ENCODE measurements at regions not wholly inside any gene's neighbourhood (a gene's known extent, or its start where the extent isn't known, plus 50 kb on each side); places are given as distances from the start of the nearest gene placed in this dataset.

- TF ChIP-seq, protein P1, sequence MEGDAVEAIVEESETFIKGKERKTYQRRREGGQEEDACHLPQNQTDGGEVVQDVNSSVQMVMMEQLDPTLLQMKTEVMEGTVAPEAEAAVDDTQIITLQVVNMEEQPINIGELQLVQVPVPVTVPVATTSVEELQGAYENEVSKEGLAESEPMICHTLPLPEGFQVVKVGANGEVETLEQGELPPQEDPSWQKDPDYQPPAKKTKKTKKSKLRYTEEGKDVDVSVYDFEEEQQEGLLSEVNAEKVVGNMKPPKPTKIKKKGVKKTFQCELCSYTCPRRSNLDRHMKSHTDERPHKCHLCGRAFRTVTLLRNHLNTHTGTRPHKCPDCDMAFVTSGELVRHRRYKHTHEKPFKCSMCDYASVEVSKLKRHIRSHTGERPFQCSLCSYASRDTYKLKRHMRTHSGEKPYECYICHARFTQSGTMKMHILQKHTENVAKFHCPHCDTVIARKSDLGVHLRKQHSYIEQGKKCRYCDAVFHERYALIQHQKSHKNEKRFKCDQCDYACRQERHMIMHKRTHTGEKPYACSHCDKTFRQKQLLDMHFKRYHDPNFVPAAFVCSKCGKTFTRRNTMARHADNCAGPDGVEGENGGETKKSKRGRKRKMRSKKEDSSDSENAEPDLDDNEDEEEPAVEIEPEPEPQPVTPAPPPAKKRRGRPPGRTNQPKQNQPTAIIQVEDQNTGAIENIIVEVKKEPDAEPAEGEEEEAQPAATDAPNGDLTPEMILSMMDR (IDR thresholded peaks at IDR 0.05; ENCODE audit: low read depth, low read length), result no peak
- no peak overlapping the region for H3K27ac ChIP-seq (ENCODE audit: low read depth, low read length)
- H3K27me3 ChIP-seq (ENCODE audit: control insufficient read depth, insufficient read depth, low read length), result no peaks in the 10 kb centered on the region
- ChIA-PET CTCF (no interaction called here), POLR2A (no interaction called here)
- no peak overlapping the region for H3K4me3 ChIP-seq (ENCODE audit: low read depth, low read length)
- no peak for DNase-seq (ENCODE audit: low read depth, low spot score)
- H3K9me3 ChIP-seq (ENCODE audit: control insufficient read depth, insufficient read depth, low read length), result peaks cover 24% of the 10 kb centered on the region
Measured at GRCh38 chr12:126862500-126862899, 1404.5 kb upstream of the TMEM132C start.

GRCh38 chr12:126869644-126870043 lies 1397.3 kb upstream of the TMEM132C start:
- Histone ChIP-seq H3K27me3 (ENCODE audit: control insufficient read depth, insufficient read depth, low read length) (no peaks in the 10 kb centered on the region), H3K9me3 (ENCODE audit: control insufficient read depth, insufficient read depth, low read length) (peaks cover 21% of the 10 kb centered on the region), H3K4me3 (ENCODE audit: low read depth, low read length) (no peak overlapping the region), H3K27ac (ENCODE audit: low read depth, low read length) (no peak overlapping the region)
- TF ChIP-seq, protein P1 (IDR thresholded peaks at IDR 0.05; ENCODE audit: low read depth, low read length), result no peak
- CTCF ChIA-PET, result no interaction called here
- POLR2A ChIA-PET, result no interaction called here
- no peak for DNase-seq (ENCODE audit: low read depth, low spot score)

DNA sequence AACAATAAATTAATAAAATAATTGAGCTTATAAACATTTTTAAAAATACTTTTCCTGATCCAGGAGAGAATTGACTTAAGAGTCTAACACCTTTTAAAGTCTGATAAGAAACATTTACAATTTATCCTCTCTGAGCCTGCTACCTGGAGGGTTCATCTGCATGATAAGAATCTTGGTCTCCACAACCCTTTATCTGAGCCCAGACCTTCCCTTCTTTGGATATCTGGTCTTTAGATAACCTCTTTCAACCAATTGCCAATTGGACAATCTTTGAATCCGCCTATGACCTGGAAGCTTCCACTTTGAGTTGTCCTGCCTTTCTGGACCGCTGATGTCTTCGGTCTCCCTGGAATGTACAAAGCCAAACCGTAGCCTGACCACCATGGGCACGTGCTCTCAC lies 1393.3 kb upstream of the TMEM132C start:
- H3K27ac ChIP-seq (ENCODE audit: low read depth, low read length), result no peak overlapping the region
- H3K9me3 ChIP-seq (ENCODE audit: control insufficient read depth, insufficient read depth, low read length), result peaks cover 27% of the 10 kb centered on the region
- ChIA-PET POLR2A (no interaction called here), CTCF (no interaction called here)
- TF ChIP-seq, protein P1 (IDR thresholded peaks at IDR 0.05; ENCODE audit: low read depth, low read length), result no peak
- DNase-seq (ENCODE audit: low read depth, low spot score), result no peak
- no peaks in the 10 kb centered on the region for H3K27me3 ChIP-seq (ENCODE audit: control insufficient read depth, insufficient read depth, low read length)
- no peak overlapping the region for H3K4me3 ChIP-seq (ENCODE audit: low read depth, low read length)

GRCh38 chr12:126874427-126875026 lies 1392.4 kb upstream of the TMEM132C start:
- Histone ChIP-seq H3K9me3 (ENCODE audit: control insufficient read depth, insufficient read depth, low read length) (peaks cover 31% of the 10 kb centered on the region), H3K4me3 (ENCODE audit: low read depth, low read length) (no peak overlapping the region), H3K27me3 (ENCODE audit: control insufficient read depth, insufficient read depth, low read length) (no peaks in the 10 kb centered on the region), H3K27ac (ENCODE audit: low read depth, low read length) (no peak overlapping the region)
- TF ChIP-seq, protein P1 (IDR thresholded peaks at IDR 0.05; ENCODE audit: low read depth, low read length), result no peak
- CTCF ChIA-PET, result no interaction called here
- POLR2A ChIA-PET, result no interaction called here
- no peak for DNase-seq (ENCODE audit: low read depth, low spot score)

DNA sequence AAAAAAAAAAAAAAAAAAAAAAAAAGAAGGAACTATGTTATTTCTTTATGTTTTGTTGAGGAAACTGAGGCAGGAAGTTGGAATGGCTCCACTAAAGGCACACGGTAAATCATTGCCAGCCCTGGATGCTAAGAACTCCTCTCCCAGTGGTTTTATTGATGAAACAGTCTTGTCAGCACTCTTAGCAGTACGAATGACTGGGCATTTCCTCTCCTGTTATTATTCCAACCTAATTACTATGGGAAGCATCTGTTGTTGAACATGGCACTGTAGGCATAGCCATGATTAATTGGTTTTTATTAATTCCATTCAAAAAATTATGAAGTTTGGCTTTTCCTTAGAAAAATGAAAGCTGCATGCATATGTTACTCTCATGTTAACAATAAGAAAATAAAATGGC lies 1387.1 kb upstream of the TMEM132C start:
- H3K27me3 ChIP-seq (ENCODE audit: control insufficient read depth, insufficient read depth, low read length), result no peaks in the 10 kb centered on the region
- TF ChIP-seq, protein P1 (IDR thresholded peaks at IDR 0.05; ENCODE audit: low read depth, low read length), result no peak
- ChIA-PET POLR2A (no interaction called here), CTCF (no interaction called here)
- peaks cover 35% of the 10 kb centered on the region for H3K9me3 ChIP-seq (ENCODE audit: control insufficient read depth, insufficient read depth, low read length)
- no peak overlapping the region for H3K4me3 ChIP-seq (ENCODE audit: low read depth, low read length)
- no peak overlapping the region for H3K27ac ChIP-seq (ENCODE audit: low read depth, low read length)
- DNase-seq (ENCODE audit: low read depth, low spot score), result no peak
